ENCODE measurements at regions not wholly inside any gene's neighbourhood (a gene's known extent, or its start where the extent isn't known, plus 50 kb on each side); places are given as distances from the start of the nearest gene placed in this dataset.

DNA sequence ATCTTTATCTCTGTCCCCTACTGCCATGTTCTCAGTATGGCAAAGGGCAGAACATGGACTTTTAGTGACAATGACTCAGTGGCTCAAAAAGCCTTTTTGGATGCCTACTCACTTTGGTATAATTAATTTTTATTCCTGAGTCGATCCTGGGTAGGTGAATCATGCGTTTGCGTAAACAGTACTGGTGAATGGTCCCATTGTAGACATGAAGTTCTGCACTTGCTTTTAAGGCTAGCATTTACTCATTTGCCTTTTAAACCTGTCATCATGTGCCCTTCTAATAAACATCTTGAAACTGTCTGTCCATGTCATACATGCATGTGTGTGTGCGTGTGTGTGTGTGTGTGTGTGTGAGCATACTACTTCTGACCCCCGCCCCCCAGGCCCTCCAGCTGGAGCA, 223.0 kb downstream of the AUH start:
- Histone ChIP-seq H2BK120ac (replicated peaks; ENCODE audit: low read depth, low read length) (no peak overlapping the region), H2BK20ac (ENCODE audit: low read length) (no peak overlapping the region), H3K27ac (ENCODE audit: low read depth, low read length) (no peak overlapping the region), H3K9ac (replicated peaks in 1 of 4; ENCODE audit: extremely low read depth in 1 of 4, low read depth in 3 of 4, low read length in 3 of 4) (no peak overlapping the region), H4K5ac (ENCODE audit: insufficient read length, low read depth, low read length) (no peak overlapping the region), H3K4me1 (replicated peaks in 1 of 4; ENCODE audit: control insufficient read depth in 3 of 4, insufficient read depth in 4 of 4, low read length in 3 of 4) (peaks cover 0 to 3% (median 0%) of the 10 kb centered on the region in 4 experiments; a peak in 1 of 7 replicates), H2AFZ (ENCODE audit: low read length) (no peak overlapping the region), H2BK15ac (ENCODE audit: low read length) (no peak overlapping the region), H3K14ac (ENCODE audit: insufficient read length) (no peak overlapping the region), H3K18ac (ENCODE audit: extremely low read depth, low read length) (no peak overlapping the region), H3K4me3 (ENCODE audit: extremely low read depth in 1 of 4, insufficient read depth in 2 of 4, low read depth in 3 of 4, low read length in 4 of 4) (no peak overlapping the region), H4K8ac (ENCODE audit: extremely low read depth, insufficient read depth, low read length) (no peak overlapping the region), H3K79me2 (ENCODE audit: control insufficient read depth in 1 of 2, insufficient read depth in 2 of 2, low read length in 2 of 2) (no peaks in the 10 kb centered on the region), H3K27me3 (replicated peaks in 1 of 4; ENCODE audit: control insufficient read depth in 3 of 4, extremely low read depth in 1 of 4, insufficient read depth in 3 of 4, low read length in 3 of 4) (no peaks in the 10 kb centered on the region), H3K56ac (replicated peaks; ENCODE audit: insufficient read length, low read depth, low read length) (no peak overlapping the region), H3K36me3 (ENCODE audit: control insufficient read depth in 2 of 4, insufficient read depth in 4 of 4, low read length in 3 of 4) (no peaks in the 10 kb centered on the region), H3K4ac (replicated peaks; ENCODE audit: insufficient read length, low read depth, low read length) (no peak overlapping the region), H4K91ac (replicated peaks; ENCODE audit: insufficient read length, low read length) (no peak overlapping the region), H2AK5ac (ENCODE audit: low read depth, low read length) (no peak overlapping the region), H3K23me2 (ENCODE audit: low read depth, low read length) (no peaks in the 10 kb centered on the region; the same call in 1 of the 2 replicates), H3K23ac (ENCODE audit: insufficient read length) (no peak overlapping the region), H4K20me1 (replicated peaks in 1 of 2; ENCODE audit: control insufficient read depth in 1 of 2, insufficient read depth in 2 of 2, low read length in 2 of 2) (no peaks in the 10 kb centered on the region), H2BK12ac (ENCODE audit: low read depth, low read length) (no peak overlapping the region), H2BK5ac (ENCODE audit: low read depth, low read length) (no peak overlapping the region), H3K4me2 (ENCODE audit: insufficient read depth in 1 of 2, low read depth in 2 of 2, low read length in 2 of 2) (no peak overlapping the region), H3K79me1 (ENCODE audit: low read depth, low read length) (no peaks in the 10 kb centered on the region), H3K9me3 (ENCODE audit: insufficient read depth in 2 of 2, low read depth in 1 of 2, low read length in 1 of 2) (no peaks in the 10 kb centered on the region)
- WGBS, 2 experiments (ENCODE audit: extremely low coverage in 1 of 2, insufficient coverage in 1 of 2, insufficient read length in 1 of 2, insufficient replicate concordance in 2 of 2, low coverage in 1 of 2, low lambda C conversion rate in 2 of 2, missing lambda C conversion rate in 1 of 2), result 86% methylated on average over 5 of the region's 5 CpGs; no CpG with 5 or more reads in 1 of the 2 experiments
- FAIRE-seq (no peak), DNase-seq (ENCODE audit: low read depth in 1 of 2, low spot score in 2 of 2) (no peak)
- ChIA-PET POLR2A (ENCODE audit: partially characterized antibody) (no interaction called here), CTCF (ENCODE audit: partially characterized antibody) (interaction anchor here (0.7 to 1.6 kb wide), 3 partner anchors 105 to 1066 kb away, joined by 3 to 4 read pairs (median 3); no protein-coding TSS in a partner anchor)
- TF ChIP-seq, protein P1, sequence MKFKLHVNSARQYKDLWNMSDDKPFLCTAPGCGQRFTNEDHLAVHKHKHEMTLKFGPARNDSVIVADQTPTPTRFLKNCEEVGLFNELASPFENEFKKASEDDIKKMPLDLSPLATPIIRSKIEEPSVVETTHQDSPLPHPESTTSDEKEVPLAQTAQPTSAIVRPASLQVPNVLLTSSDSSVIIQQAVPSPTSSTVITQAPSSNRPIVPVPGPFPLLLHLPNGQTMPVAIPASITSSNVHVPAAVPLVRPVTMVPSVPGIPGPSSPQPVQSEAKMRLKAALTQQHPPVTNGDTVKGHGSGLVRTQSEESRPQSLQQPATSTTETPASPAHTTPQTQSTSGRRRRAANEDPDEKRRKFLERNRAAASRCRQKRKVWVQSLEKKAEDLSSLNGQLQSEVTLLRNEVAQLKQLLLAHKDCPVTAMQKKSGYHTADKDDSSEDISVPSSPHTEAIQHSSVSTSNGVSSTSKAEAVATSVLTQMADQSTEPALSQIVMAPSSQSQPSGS (IDR thresholded peaks at IDR 0.05; ENCODE audit: low read length), result no peak
- TF ChIP-seq EZH2 (IDR thresholded peaks at IDR 0.05; ENCODE audit: low read depth, low read length, severe bottlenecking), result no peak
- no peak for TF ChIP-seq BACH1 (IDR thresholded peaks at IDR 0.05; ENCODE audit: low read length)
- no peak for TF ChIP-seq TAF1 (IDR thresholded peaks at IDR 0.05; ENCODE audit: low read depth, low read length)
- TF ChIP-seq CHD2 (IDR thresholded peaks at IDR 0.05; ENCODE audit: low read length), result no peak
